ENCODE measurements at regions not wholly inside any gene's neighbourhood (a gene's known extent, or its start where the extent isn't known, plus 50 kb on each side); places are given as distances from the start of the nearest gene placed in this dataset.

DNA sequence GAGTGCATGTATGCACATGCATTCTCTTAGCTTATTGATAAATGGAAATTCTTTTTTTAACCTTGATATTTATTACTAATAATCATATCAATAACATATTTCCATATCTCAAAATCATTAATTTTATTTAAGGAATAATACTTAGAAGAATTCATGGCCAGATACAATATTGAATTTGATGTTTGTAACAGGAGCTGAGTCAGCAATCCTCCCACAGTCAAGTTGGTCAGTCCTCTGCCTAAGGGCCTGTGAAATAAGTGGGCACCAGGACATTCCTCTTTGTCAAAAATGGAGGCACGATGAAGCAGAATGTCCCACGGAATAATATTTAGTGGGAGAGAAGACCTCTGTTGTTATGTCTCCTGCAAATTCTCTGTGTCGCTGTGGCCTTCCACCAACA lies 148.6 kb downstream of the LRRC70 start:
- Mint-ChIP-seq H3K27me3 (no peaks in the 10 kb centered on the region), H3K4me3 (no peak overlapping the region), H3K9me3 (no peaks in the 10 kb centered on the region), H3K27ac (no peak overlapping the region), H3K36me3 (ENCODE audit: low read depth) (no peaks in the 10 kb centered on the region), H3K4me1 (ENCODE audit: low read depth) (no peaks in the 10 kb centered on the region)

DNA sequence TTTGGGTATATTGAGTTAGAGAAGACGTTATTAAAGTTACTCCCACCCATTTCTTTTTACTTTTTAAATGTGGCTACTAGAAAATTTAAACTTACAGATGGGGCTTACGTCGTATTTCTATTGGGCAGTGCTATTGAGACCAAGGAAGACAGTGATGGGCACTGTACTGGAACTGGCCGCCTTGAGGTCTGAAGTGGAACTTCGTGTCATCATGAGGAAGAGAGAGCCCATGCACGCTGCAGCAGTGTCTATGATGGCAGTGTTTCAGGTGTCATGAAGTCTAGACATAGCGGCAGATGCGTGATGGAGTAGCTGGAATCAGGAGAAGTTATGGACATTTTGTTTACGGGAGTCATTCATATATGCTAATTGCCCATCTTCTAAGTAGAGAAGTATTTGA lies 143.7 kb downstream of the LRRC70 start:
- H3K27ac Mint-ChIP-seq = no peak overlapping the region
- peaks cover 10% of the 10 kb centered on the region for H3K27me3 Mint-ChIP-seq
- no peaks in the 10 kb centered on the region for H3K4me1 Mint-ChIP-seq (ENCODE audit: low read depth)

DNA sequence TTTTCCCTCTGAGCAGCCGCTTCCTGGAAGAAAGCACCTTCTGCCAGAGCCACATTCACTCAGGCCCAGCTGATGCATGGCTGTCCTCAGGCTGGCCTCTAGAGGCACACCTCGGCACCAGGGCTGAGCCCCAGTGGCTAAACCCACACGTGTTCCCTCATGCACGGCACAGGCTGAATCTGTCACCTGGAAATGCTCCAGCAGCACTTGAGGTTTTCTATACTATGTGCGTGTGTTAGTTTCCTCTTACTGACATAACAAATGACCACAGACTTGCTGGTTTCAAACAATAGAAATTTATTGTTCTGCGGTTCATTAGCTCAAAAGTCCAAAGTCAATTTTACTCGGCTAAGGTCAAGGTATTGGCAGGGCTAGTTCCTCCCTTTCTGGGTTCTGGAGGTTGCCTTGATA lies 141.4 kb downstream of the LRRC70 start:
- H3K9me3 Mint-ChIP-seq = no peaks in the 10 kb centered on the region
- no peak overlapping the region for H3K4me3 Mint-ChIP-seq
- no peaks in the 10 kb centered on the region for H3K4me1 Mint-ChIP-seq (ENCODE audit: low read depth)
- peaks cover 10% of the 10 kb centered on the region for H3K27me3 Mint-ChIP-seq
- no peaks in the 10 kb centered on the region for H3K36me3 Mint-ChIP-seq (ENCODE audit: low read depth)
- H3K27ac Mint-ChIP-seq = no peak overlapping the region

More for the DNA sequence above, 143.7 kb downstream of the LRRC70 start:
- no peak overlapping the region for H3K4me3 Mint-ChIP-seq
- H3K9me3 Mint-ChIP-seq = no peaks in the 10 kb centered on the region
- no peaks in the 10 kb centered on the region for H3K36me3 Mint-ChIP-seq (ENCODE audit: low read depth)

DNA sequence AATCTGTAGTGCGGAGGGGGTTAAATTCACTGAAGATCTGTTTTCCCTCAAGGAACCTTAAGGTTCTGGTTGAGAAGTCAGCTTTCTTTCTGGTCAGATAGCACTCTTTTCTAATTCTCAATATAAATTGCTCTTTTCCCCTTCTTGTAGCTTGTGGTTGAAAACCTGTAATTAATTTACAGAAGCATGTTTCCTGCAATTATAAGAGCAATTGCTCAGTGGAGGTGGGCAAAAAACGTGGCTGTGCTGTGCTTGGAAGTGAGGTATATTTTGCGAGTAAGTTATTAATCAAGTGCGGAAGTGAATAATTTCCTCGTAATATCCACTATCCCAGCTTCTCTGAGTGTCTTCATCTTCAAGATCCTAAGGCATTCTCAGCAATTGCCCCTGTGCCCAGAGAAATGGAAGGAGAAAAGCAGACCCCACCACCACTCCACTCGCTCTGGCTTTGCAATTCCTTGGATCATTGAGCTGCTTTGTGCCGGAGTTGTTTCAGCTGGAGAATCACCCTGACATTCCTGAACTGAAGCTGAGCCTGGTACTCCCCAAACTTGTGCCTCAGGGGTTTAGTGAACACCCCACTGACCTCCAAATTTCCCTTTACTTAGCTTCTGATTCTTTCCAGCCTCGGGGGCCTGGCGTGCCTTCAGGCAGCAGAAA lies 140.6 kb downstream of the LRRC70 start:
- Mint-ChIP-seq H3K4me3 (no peak overlapping the region), H3K4me1 (ENCODE audit: low read depth) (no peaks in the 10 kb centered on the region), H3K36me3 (ENCODE audit: low read depth) (no peaks in the 10 kb centered on the region), H3K9me3 (no peaks in the 10 kb centered on the region), H3K27me3 (peaks cover 10% of the 10 kb centered on the region), H3K27ac (no peak overlapping the region)

DNA sequence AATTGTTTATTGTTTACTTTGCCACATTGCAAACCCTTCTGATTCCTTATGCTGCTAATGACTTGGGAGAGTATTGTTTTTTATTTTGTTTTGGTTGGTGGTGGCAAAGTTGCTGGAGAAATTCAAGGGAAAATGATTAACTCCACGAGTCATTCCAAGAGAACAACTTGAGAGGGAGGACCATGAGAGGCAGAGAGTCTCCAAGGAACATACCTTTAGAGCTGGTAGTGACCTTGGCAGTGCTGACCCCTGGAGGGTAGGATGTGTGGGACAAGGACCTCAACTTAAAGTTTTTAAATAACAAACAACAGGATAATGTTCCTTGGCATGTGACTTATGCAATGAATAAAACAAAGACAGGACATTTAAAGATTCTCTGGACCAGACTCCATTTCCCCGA lies 139.7 kb downstream of the LRRC70 start:
- Mint-ChIP-seq H3K27ac (no peak overlapping the region), H3K27me3 (peaks cover 14% of the 10 kb centered on the region), H3K4me1 (ENCODE audit: low read depth) (no peaks in the 10 kb centered on the region), H3K36me3 (ENCODE audit: low read depth) (no peaks in the 10 kb centered on the region), H3K4me3 (no peak overlapping the region), H3K9me3 (no peaks in the 10 kb centered on the region)

DNA sequence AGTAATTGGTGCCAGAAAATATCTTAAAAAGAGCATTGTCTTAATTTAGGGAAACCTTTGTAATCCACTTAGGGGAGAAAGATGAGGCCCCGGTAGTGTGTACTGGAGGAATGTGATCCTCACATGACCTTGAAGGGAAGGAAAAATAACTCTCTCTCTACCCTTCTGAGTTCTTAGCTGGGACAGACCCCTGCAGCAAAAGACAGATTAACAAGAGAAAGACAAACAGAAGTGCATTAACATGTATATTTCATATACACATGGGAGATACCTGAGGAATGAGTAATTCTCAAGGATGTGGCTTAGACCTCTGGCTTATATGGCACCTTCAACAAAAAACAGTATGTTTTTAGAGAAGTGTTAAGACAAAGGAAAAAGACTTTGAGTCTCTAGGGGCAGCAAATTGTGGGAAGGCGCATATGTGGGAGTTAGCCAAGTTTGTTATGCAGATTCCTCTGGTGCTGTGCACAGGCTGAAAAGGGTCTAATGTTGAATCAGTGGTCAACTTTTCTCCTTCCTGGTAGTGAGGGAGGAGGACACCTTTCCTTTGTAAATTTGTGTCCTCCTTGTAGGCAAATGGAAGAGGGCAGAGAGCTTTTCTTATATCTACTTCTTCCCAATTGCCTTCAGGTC lies 138.8 kb downstream of the LRRC70 start:
- H3K4me3 Mint-ChIP-seq = no peak overlapping the region
- no peaks in the 10 kb centered on the region for H3K36me3 Mint-ChIP-seq (ENCODE audit: low read depth)
- no peak overlapping the region for H3K27ac Mint-ChIP-seq
- no peaks in the 10 kb centered on the region for H3K9me3 Mint-ChIP-seq
- H3K27me3 Mint-ChIP-seq = peaks cover 14% of the 10 kb centered on the region
- no peaks in the 10 kb centered on the region for H3K4me1 Mint-ChIP-seq (ENCODE audit: low read depth)

DNA sequence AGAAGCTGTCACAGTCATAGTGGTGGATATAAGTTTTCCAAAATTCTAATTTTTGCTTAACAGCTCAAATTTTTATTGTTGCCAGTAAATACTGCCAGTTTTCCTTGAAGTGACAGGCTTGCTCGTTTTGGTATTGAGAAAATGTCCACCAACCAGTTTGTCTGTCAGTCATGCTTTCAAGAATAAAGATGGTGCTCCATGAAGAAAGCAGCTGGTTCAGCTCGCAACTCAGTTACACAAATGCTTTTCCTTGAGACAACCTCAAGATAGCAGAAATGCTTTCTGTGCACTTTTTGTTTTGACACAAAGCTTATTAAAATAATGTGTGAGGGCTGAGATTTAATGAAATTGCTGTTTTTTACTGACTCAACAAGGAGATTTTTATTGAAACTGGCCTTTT lies 135.7 kb downstream of the LRRC70 start:
- peaks cover 14% of the 10 kb centered on the region for H3K27me3 Mint-ChIP-seq
- no peak overlapping the region for H3K4me3 Mint-ChIP-seq
- H3K4me1 Mint-ChIP-seq (ENCODE audit: low read depth) = no peaks in the 10 kb centered on the region
- H3K27ac Mint-ChIP-seq = no peak overlapping the region
- no peaks in the 10 kb centered on the region for H3K9me3 Mint-ChIP-seq
- H3K36me3 Mint-ChIP-seq (ENCODE audit: low read depth) = no peaks in the 10 kb centered on the region

DNA sequence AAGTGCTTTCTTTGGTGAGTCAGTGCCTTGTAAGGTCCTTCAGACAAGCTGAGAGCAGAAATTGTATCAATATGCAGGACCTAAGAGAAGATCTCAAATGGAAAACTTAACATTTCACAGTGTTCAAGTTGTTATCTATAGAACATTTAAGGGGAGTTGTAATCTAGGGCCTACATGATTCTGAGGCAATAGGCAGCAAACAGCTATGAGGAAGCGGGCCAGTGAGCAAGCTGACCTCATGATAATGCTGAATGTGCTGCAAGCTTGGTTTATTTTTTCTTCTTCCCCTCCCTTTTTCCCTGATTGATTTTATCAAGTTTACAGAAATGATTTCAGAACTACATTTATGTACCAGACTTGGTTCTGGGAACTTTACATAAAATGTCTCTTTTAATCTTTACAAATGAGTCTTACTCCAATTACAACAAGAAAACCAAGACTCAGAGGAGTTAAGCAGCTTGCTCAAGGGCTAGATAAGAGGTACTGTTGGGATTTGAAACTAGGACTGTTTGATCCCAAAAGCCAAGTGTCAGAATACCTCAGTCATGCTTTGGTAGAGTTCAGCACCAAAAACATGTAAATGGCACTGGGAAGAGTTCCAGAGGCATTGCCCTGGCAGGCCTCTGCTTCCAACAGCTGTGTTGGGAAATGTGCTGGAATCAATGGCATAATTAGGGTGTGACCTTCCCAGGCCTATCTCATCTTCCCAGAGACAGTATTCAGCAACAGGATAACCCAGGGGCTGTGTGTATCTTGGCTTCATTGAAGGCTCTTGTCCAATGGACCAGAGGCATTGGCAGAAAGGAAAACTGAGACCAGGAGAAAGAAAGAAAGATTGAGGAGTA lies 130.1 kb downstream of the LRRC70 start:
- Mint-ChIP-seq H3K27ac (no peak overlapping the region), H3K36me3 (ENCODE audit: low read depth) (no peaks in the 10 kb centered on the region), H3K4me3 (no peak overlapping the region), H3K27me3 (peaks cover 2% of the 10 kb centered on the region), H3K9me3 (peaks cover 5% of the 10 kb centered on the region), H3K4me1 (ENCODE audit: low read depth) (no peaks in the 10 kb centered on the region)

DNA sequence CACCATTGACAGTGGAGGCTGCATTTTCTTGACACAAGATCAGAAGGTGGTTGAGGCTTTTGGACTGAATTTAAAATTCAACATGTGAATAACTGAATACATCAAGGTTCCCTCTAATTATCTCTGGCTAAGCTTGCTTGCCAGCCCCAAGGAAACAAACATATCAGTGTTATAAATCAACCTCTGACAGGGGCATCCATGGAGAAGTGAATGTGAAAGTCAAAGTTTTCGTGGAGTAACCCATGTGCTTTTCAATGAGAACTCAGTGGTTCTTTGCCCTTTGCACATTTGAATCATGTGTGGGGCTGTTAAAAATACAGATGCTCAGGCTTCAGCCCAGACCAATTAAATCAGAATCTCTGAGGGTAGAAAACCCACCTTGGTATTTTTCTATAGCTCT lies 128.9 kb downstream of the LRRC70 start:
- no peaks in the 10 kb centered on the region for H3K36me3 Mint-ChIP-seq (ENCODE audit: low read depth)
- no peaks in the 10 kb centered on the region for H3K27me3 Mint-ChIP-seq

DNA sequence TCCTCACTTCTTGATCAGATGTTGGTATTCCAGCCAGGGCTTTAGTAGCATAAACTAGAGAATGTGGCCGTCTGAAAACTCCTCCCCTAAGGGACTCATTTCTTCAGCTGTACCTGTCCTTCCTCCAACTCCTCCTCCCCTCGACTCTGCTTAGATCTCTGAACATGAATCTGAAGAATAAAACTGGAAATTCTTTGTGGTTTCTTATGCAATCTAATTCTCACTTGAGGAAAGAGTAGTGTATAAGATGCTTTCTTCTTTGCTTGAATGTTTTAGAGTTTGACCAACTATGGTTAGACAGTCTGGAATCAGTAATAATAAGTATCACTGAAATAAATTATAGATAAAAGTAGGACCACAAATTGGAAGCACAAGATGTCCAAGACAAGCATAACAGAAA lies 128.5 kb downstream of the LRRC70 start:
- Mint-ChIP-seq H3K27me3 (no peaks in the 10 kb centered on the region), H3K4me3 (no peak overlapping the region), H3K27ac (no peak overlapping the region), H3K36me3 (ENCODE audit: low read depth) (no peaks in the 10 kb centered on the region), H3K9me3 (peaks cover 5% of the 10 kb centered on the region), H3K4me1 (ENCODE audit: low read depth) (no peaks in the 10 kb centered on the region)

More for the DNA sequence above, 128.9 kb downstream of the LRRC70 start:
- Mint-ChIP-seq H3K4me1 (ENCODE audit: low read depth) (no peaks in the 10 kb centered on the region), H3K9me3 (peaks cover 5% of the 10 kb centered on the region), H3K27ac (no peak overlapping the region), H3K4me3 (no peak overlapping the region)

DNA sequence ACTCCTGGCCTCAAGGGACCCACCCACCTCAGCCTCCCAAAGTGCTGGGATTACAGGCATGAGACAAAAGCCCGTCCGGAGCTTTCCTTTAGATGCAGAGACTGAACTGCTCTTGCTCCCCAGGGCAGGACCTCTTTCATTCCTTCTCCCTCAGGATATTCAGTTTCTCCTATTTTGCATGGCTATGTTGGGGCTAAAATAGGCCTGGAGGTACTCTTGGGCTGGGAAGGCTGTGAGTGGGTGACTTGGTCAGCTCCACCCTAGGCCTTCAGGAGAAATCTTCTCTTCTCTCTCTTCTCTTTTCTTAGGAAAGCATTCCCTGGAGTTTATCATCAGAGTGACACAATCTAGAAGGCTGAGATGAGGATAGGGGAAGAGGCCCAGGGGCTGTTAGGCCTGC lies 126.4 kb downstream of the LRRC70 start:
- Mint-ChIP-seq H3K27me3 (no peaks in the 10 kb centered on the region), H3K27ac (no peak overlapping the region), H3K36me3 (ENCODE audit: low read depth) (no peaks in the 10 kb centered on the region)

DNA sequence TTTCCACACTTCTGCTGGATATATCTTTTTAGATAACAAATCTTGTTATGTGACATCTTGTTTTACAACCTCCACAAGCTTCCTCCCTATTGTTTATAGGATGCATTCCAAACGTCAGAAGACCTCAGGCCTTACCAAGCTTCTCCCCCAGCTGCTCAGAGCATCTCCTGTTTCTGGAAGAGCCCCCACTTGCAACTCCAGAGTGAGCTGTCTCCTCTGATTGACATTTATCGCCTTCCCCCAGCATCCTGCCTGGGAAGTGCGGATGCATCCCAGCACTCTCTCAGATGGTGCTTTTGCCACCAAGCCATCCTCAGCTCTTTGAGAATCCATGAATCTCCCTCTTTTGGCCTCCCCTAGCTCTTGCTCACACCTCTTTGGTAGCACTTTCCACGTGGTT lies 123.5 kb downstream of the LRRC70 start:
- no peaks in the 10 kb centered on the region for H3K27me3 Mint-ChIP-seq
- H3K27ac Mint-ChIP-seq = no peak overlapping the region
- no peaks in the 10 kb centered on the region for H3K36me3 Mint-ChIP-seq (ENCODE audit: low read depth)
- H3K9me3 Mint-ChIP-seq = no peaks in the 10 kb centered on the region
- H3K4me3 Mint-ChIP-seq = no peak overlapping the region
- H3K4me1 Mint-ChIP-seq (ENCODE audit: low read depth) = no peaks in the 10 kb centered on the region

More for the DNA sequence above, 126.4 kb downstream of the LRRC70 start:
- Mint-ChIP-seq H3K4me1 (ENCODE audit: low read depth) (no peaks in the 10 kb centered on the region), H3K9me3 (peaks cover 5% of the 10 kb centered on the region), H3K4me3 (no peak overlapping the region)

DNA sequence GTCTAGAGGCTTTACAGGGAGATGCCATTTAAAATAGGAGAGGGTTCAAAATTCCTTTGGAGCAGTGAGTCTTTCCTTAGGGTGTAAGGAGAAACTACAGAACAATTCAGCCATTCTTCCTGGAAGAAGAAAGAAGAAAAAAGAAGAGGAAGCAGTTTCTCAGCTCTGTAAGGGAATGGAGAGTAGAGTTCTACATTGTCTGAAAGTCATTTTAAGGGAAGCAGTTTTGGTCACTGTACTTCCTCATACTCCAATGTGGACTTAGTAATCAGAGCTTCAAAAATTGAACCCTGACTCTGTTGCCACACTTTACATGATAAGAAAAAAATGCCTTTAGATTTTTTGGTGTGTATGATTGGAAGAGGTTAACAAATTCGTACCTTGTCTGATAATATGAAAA lies 122.4 kb downstream of the LRRC70 start:
- Mint-ChIP-seq H3K27me3 (peaks cover 4% of the 10 kb centered on the region), H3K4me3 (no peak overlapping the region)

DNA sequence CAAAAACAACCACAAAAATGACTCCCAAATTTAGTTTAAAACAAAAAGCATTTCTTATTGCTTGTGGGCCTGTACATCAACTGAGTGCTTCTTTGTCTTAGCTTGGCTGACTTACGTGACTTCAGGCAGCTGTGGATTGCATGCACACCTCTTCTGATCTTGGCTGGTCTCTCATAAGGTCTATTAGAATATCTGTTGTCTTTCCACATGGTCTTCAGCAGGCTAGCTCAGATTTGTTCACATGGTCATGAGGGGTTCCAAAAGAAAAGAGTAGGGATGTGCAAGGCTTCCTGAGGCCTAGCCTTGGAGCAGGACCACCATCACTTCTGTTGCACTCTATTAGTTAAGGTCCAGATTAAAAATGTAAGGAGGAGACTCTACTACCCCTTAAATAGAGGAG lies 120.1 kb downstream of the LRRC70 start:
- no peak overlapping the region for H3K4me3 Mint-ChIP-seq
- no peaks in the 10 kb centered on the region for H3K4me1 Mint-ChIP-seq (ENCODE audit: low read depth)
- H3K27me3 Mint-ChIP-seq = peaks cover 4% of the 10 kb centered on the region

More for the DNA sequence above, 122.4 kb downstream of the LRRC70 start:
- Mint-ChIP-seq H3K4me1 (ENCODE audit: low read depth) (no peaks in the 10 kb centered on the region), H3K36me3 (ENCODE audit: low read depth) (no peaks in the 10 kb centered on the region), H3K27ac (no peak overlapping the region), H3K9me3 (no peaks in the 10 kb centered on the region)

DNA sequence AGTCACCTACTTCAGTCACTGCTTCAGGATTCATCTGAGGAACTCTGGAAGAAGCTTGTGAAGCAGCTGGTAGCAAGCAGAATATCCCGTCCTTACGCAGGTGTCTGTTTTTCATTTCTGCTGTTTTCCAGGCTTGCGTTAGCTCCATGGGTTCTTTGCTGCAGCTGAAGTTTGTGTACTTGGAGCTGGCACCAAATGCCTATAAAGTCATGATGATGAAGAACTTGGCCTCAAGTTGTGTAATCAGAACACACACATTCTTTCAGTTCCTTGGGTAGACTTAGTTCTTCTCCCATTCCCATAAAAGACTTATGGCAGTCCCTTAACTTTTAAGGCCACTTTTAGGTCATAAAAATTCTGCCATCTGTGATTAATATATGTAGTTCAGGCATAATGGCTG lies 116.7 kb downstream of the LRRC70 start:
- Mint-ChIP-seq H3K4me1 (ENCODE audit: low read depth) (no peaks in the 10 kb centered on the region), H3K36me3 (ENCODE audit: low read depth) (no peaks in the 10 kb centered on the region), H3K9me3 (no peaks in the 10 kb centered on the region), H3K4me3 (no peak overlapping the region), H3K27me3 (peaks cover 4% of the 10 kb centered on the region), H3K27ac (no peak overlapping the region)

More for the DNA sequence above, 120.1 kb downstream of the LRRC70 start:
- no peaks in the 10 kb centered on the region for H3K36me3 Mint-ChIP-seq (ENCODE audit: low read depth)
- no peak overlapping the region for H3K27ac Mint-ChIP-seq
- no peaks in the 10 kb centered on the region for H3K9me3 Mint-ChIP-seq
